Glutamatergic neuron (in vitro differentiated cells): ENCODE measurements at regions not wholly inside any gene's neighbourhood (a gene's known extent, or its start where the extent isn't known, plus 50 kb on each side); places are given as distances from the start of the nearest gene placed in this dataset.

Source experiments
- DNase-seq: peaks from one replicate; pipeline ENCODE4 v3.0.0; 2022
- H3K27ac Mint-ChIP-seq: one replicate; pipeline ENCODE4 v1.8.0; 2020; ENCODE audit warnings: mild to moderate bottlenecking, mixed read lengths, inconsistent platforms; ENCODE audit not compliant: unreplicated experiment
- H3K27me3 Mint-ChIP-seq: one replicate; pipeline ENCODE4 v1.8.0; 2020; ENCODE audit warnings: mild to moderate bottlenecking, moderate library complexity, mixed read lengths, inconsistent platforms; ENCODE audit not compliant: unreplicated experiment
- H3K36me3 Mint-ChIP-seq: one replicate; pipeline ENCODE4 v1.8.0; 2020; ENCODE audit warnings: mild to moderate bottlenecking, mixed read lengths, inconsistent platforms; ENCODE audit not compliant: unreplicated experiment
- H3K4me1 Mint-ChIP-seq: one replicate; pipeline ENCODE4 v1.8.0; 2020; ENCODE audit warnings: mild to moderate bottlenecking, low read depth, mixed read lengths, inconsistent platforms; ENCODE audit not compliant: unreplicated experiment
- H3K4me3 Mint-ChIP-seq: one replicate; pipeline ENCODE4 v1.8.0; 2020; ENCODE audit warnings: mild to moderate bottlenecking, mixed read lengths, inconsistent platforms; ENCODE audit not compliant: unreplicated experiment
- H3K9me3 Mint-ChIP-seq: one replicate; pipeline ENCODE4 v1.8.0; 2020; ENCODE audit warnings: mild to moderate bottlenecking, moderate library complexity, mixed read lengths, inconsistent platforms; ENCODE audit not compliant: unreplicated experiment
- CTCF ChIP-seq: fragments of 200-600 bp; sonication (generic); IDR thresholded peaks from one replicate; pipeline ENCODE4 v1.5.0; 2021; ENCODE audit not compliant: partially characterized antibody, unreplicated experiment

- Mint-ChIP-seq H3K9me3 (peaks cover 28% of the 10 kb centered on the region), H3K27me3 (peaks cover 12% of the 10 kb centered on the region), H3K4me3 (no peak overlapping the region), H3K4me1 (no peaks in the 10 kb centered on the region), H3K27ac (no peak overlapping the region), H3K36me3 (peaks cover 27% of the 10 kb centered on the region)
- DNase-seq: no peak
- TF ChIP-seq CTCF: no peak
These were observed 620.4 kb downstream of the BRD1 start for GRCh38 chr22:49207008-49208003.

GRCh38 chr22:49206281-49206680 is 621.4 kb downstream of the BRD1 start:
- H3K9me3 Mint-ChIP-seq: peaks cover 28% of the 10 kb centered on the region
- H3K27me3 Mint-ChIP-seq: peaks cover 12% of the 10 kb centered on the region
- no peak overlapping the region for H3K4me3 Mint-ChIP-seq
- H3K4me1 Mint-ChIP-seq: no peaks in the 10 kb centered on the region
- H3K27ac Mint-ChIP-seq: no peak overlapping the region
- TF ChIP-seq CTCF: no peak
- H3K36me3 Mint-ChIP-seq: peaks cover 27% of the 10 kb centered on the region
- DNase-seq: no peak

DNA sequence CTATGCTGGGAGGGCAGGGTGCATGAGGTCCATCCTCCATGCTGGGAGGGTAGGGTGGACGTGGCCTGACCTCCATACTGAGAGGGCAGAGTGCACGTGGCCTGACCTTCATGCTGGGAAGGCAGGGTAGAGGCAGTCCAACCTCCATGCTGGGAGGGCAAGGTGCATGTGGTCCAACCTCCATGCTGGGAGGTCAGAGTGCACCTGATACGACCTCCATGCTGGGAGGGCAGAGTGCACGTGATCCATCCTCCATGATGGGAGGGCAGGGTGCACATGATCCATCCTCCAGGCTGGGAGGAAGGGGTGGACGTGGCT is 622.2 kb downstream of the BRD1 start:
- no peak overlapping the region for H3K27ac Mint-ChIP-seq
- H3K36me3 Mint-ChIP-seq: peaks cover 27% of the 10 kb centered on the region
- no peak for DNase-seq
- H3K4me1 Mint-ChIP-seq: no peaks in the 10 kb centered on the region
- H3K4me3 Mint-ChIP-seq: no peak overlapping the region
- H3K27me3 Mint-ChIP-seq: peaks cover 11% of the 10 kb centered on the region
- peaks cover 24% of the 10 kb centered on the region for H3K9me3 Mint-ChIP-seq
- TF ChIP-seq CTCF: no peak

GRCh38 chr22:49204599-49205482 is 622.8 kb downstream of the BRD1 start:
- H3K27me3 Mint-ChIP-seq: peaks cover 11% of the 10 kb centered on the region
- H3K9me3 Mint-ChIP-seq: peaks cover 23% of the 10 kb centered on the region
- H3K36me3 Mint-ChIP-seq: peaks cover 27% of the 10 kb centered on the region
- H3K27ac Mint-ChIP-seq: no peak overlapping the region
- H3K4me1 Mint-ChIP-seq: no peaks in the 10 kb centered on the region
- H3K4me3 Mint-ChIP-seq: no peak overlapping the region
- DNase-seq: no peak
- no peak for TF ChIP-seq CTCF
